ENCODE measurements at regions not wholly inside any gene's neighbourhood (a gene's known extent, or its start where the extent isn't known, plus 50 kb on each side); places are given as distances from the start of the nearest gene placed in this dataset.

- intact Hi-C loops (cut with micrococcal nuclease): no loop called here
- no peaks in the 10 kb centered on the region for H3K27me3 ChIP-seq (ENCODE audit: insufficient read depth, low read length)
- H2AFZ ChIP-seq (ENCODE audit: low read depth, low read length, poor library complexity, severe bottlenecking): no peak overlapping the region
- ATAC-seq: no peak
- RAD21 ChIA-PET (ENCODE audit: low non-redundant PET in 1 of 2, low total read pairs in 2 of 2, uncharacterized antibody in 2 of 2, unreplicated experiment in 2 of 2): no interaction called here
- H3K36me3 ChIP-seq (ENCODE audit: control insufficient read depth in 1 of 2, insufficient read depth in 2 of 2, low read length in 2 of 2): no peaks in the 10 kb centered on the region
- no peak overlapping the region for H3K4me2 ChIP-seq (ENCODE audit: low read length)
- no peak for TF ChIP-seq POLR2A (IDR thresholded peaks at IDR 0.05; ENCODE audit: borderline replicate concordance, extremely low read depth, insufficient read depth, insufficient read length)
- no peak overlapping the region for H3K4me3 ChIP-seq (replicated peaks in 1 of 2; ENCODE audit: low read depth in 1 of 2, low read length in 2 of 2)
- no peak overlapping the region for H3K27ac ChIP-seq (ENCODE audit: low read depth, low read length)
- H3K9me3 ChIP-seq (ENCODE audit: control insufficient read depth in 1 of 2, insufficient read depth in 1 of 2, low read depth in 1 of 2, low read length in 2 of 2): no peaks in the 10 kb centered on the region
- no peaks in the 10 kb centered on the region for H4K20me1 ChIP-seq (ENCODE audit: insufficient read depth)
- POLR2A ChIA-PET: no interaction called here
- CTCF ChIA-PET: no interaction called here
- H3K4me1 ChIP-seq (ENCODE audit: control insufficient read depth in 1 of 2, insufficient read depth in 2 of 2, low read length in 2 of 2): no peaks in the 10 kb centered on the region
- no peak overlapping the region for H3K9ac ChIP-seq (ENCODE audit: low read length)
- H3K9me2 ChIP-seq (ENCODE audit: insufficient read depth): no peaks in the 10 kb centered on the region
- no peaks in the 10 kb centered on the region for H3K79me2 ChIP-seq (ENCODE audit: insufficient read depth, low read length)
- no peak for DNase-seq (ENCODE audit: low read depth, low spot score)
- no TSS peak for BruUV-seq (replicated peaks)
These were observed 263.6 kb upstream of the EMCN start for GRCh38 chr4:100781435-100781834.

- no peaks in the 10 kb centered on the region for H4K20me1 ChIP-seq (ENCODE audit: insufficient read depth)
- CTCF ChIA-PET: no interaction called here
- no TSS peak for BruUV-seq (replicated peaks)
- H3K9me3 ChIP-seq (ENCODE audit: control insufficient read depth in 1 of 2, insufficient read depth in 1 of 2, low read depth in 1 of 2, low read length in 2 of 2): peaks cover 0 to 3% of the 10 kb centered on the region in 2 experiments; a peak in 1 of 4 replicates
- no peaks in the 10 kb centered on the region for H3K9me2 ChIP-seq (ENCODE audit: insufficient read depth)
- H3K9ac ChIP-seq (ENCODE audit: low read length): no peak overlapping the region
- RAD21 ChIA-PET (ENCODE audit: low non-redundant PET in 1 of 2, low total read pairs in 2 of 2, uncharacterized antibody in 2 of 2, unreplicated experiment in 2 of 2): no interaction called here
- intact Hi-C loops (cut with micrococcal nuclease): no loop called here
- no peak for ATAC-seq
- TF ChIP-seq REST (IDR thresholded peaks at IDR 0.05; ENCODE audit: low read depth): no peak
- TF ChIP-seq MAX (IDR thresholded peaks at IDR 0.05): no peak
- TF ChIP-seq POLR2A (IDR thresholded peaks at IDR 0.05; ENCODE audit: borderline replicate concordance, extremely low read depth, insufficient read depth, insufficient read length): no peak
- no peak for TF ChIP-seq SP1 (IDR thresholded peaks at IDR 0.05; ENCODE audit: low read depth)
- TF ChIP-seq ELF1 (IDR thresholded peaks at IDR 0.05; ENCODE audit: borderline replicate concordance, low read depth): no peak
- H3K36me3 ChIP-seq (ENCODE audit: control insufficient read depth in 1 of 2, insufficient read depth in 2 of 2, low read length in 2 of 2): no peaks in the 10 kb centered on the region
- no peak overlapping the region for H3K27ac ChIP-seq (ENCODE audit: low read depth, low read length)
- DNase-seq (ENCODE audit: low read depth, low spot score): no peak
- no peaks in the 10 kb centered on the region for H3K27me3 ChIP-seq (ENCODE audit: insufficient read depth, low read length)
- no peaks in the 10 kb centered on the region for H3K79me2 ChIP-seq (ENCODE audit: insufficient read depth, low read length)
- no peak overlapping the region for H2AFZ ChIP-seq (ENCODE audit: low read depth, low read length, poor library complexity, severe bottlenecking)
- POLR2A ChIA-PET: no interaction called here
- no peak overlapping the region for H3K4me2 ChIP-seq (ENCODE audit: low read length)
- no peaks in the 10 kb centered on the region for H3K4me1 ChIP-seq (ENCODE audit: control insufficient read depth in 1 of 2, insufficient read depth in 2 of 2, low read length in 2 of 2)
- H3K4me3 ChIP-seq (replicated peaks in 1 of 2; ENCODE audit: low read depth in 1 of 2, low read length in 2 of 2): no peak overlapping the region
These were observed 262.3 kb upstream of the EMCN start for GRCh38 chr4:100780126-100780525.
